Esophagus muscularis mucosa (tissue), 4 donors: ENCODE measurements at regions not wholly inside any gene's neighbourhood (a gene's known extent, or its start where the extent isn't known, plus 50 kb on each side); places are given as distances from the start of the nearest gene placed in this dataset.
A peak's percentile ranks its signal among the peaks of the same experiment; 100 is the strongest.

Experiments
- DNase-seq: peaks from one replicate; pipeline ENCODE4 v3.0.0-alpha.2; 2017; ENCODE audit errors: extremely low spot score
- H3K27ac ChIP-seq, 4 donors: fragments of 200-600 bp; sonication (generic); replicated peaks in 1 of 4; 1 replicate in 3 of 4; 2 replicates in 1 of 4; pipeline ENCODE4 v1.5.1; 2016 to 2019; ENCODE audit warnings: mild to moderate bottlenecking in 1 of 4
- H3K27me3 ChIP-seq, 4 donors: fragments of 200-600 bp; sonication (generic); one replicate each; pipeline versions ENCODE4 v1.5.1 to v1.6.0; 2016 to 2019
- H3K36me3 ChIP-seq, 4 donors: fragments of 200-600 bp; sonication (generic); one replicate each; pipeline ENCODE4 v1.5.1; 2016 to 2019
- H3K4me1 ChIP-seq, 4 donors: fragments of 200-600 bp; sonication (generic); one replicate each; pipeline ENCODE4 v1.5.1; 2016 to 2019
- H3K4me3 ChIP-seq, 4 donors: fragments of 200-600 bp; sonication (generic); 1 replicate in 2 of 4; 2 replicates in 2 of 4; pipeline ENCODE4 v1.5.1; 2016 to 2019; ENCODE audit warnings: mild to moderate bottlenecking in 4 of 4, moderate library complexity in 1 of 4
- H3K9me3 ChIP-seq, 4 donors: fragments of 200-600 bp; sonication (generic); 1 replicate in 3 of 4; 2 replicates in 1 of 4; pipeline ENCODE4 v1.5.1; 2016 to 2019
- EP300 ChIP-seq: sonication (generic); formaldehyde crosslinking; IDR thresholded peaks from one replicate; pipeline ENCODE4 v1.6.1; 2017; ENCODE audit warnings: antibody characterized with exemption
- POLR2A ChIP-seq: fragments of 450-650 bp; IDR thresholded peaks from one replicate; pipeline ENCODE4 v1.6.1; 2017; ENCODE audit warnings: antibody characterized with exemption, moderate library complexity, mild to moderate bottlenecking, low read depth
- POLR2AphosphoS5 ChIP-seq, 2 donors: sonication (generic); formaldehyde crosslinking; IDR thresholded peaks; one replicate each; pipeline ENCODE4 v1.6.1; 2017; ENCODE audit warnings: antibody characterized with exemption in 2 of 2
- WGBS: methylation state at CpG from one replicate; pipeline ENCODE4 v1.1.5; 2018; 5-methylcytosine and 5-hydroxymethylcytosine counted together
- intact Hi-C: fragments of 100-400 bp; cut with DNase I; formaldehyde crosslinking; loops from one replicate; pipeline ENCODE4 v1.15.1; 2023
- TF ChIP-seq, protein P1 (sequence below), 3 experiments: fragments of 200-600 bp in 2 of 3; fragments of 450-650 bp in 1 of 3; sonication (generic) in 2 of 3; IDR thresholded peaks; one replicate each; pipeline ENCODE4 v1.5.1; 2017 to 2019; ENCODE audit warnings: antibody characterized with exemption in 3 of 3, mild to moderate bottlenecking in 2 of 3, moderate library complexity in 1 of 3

DNA sequence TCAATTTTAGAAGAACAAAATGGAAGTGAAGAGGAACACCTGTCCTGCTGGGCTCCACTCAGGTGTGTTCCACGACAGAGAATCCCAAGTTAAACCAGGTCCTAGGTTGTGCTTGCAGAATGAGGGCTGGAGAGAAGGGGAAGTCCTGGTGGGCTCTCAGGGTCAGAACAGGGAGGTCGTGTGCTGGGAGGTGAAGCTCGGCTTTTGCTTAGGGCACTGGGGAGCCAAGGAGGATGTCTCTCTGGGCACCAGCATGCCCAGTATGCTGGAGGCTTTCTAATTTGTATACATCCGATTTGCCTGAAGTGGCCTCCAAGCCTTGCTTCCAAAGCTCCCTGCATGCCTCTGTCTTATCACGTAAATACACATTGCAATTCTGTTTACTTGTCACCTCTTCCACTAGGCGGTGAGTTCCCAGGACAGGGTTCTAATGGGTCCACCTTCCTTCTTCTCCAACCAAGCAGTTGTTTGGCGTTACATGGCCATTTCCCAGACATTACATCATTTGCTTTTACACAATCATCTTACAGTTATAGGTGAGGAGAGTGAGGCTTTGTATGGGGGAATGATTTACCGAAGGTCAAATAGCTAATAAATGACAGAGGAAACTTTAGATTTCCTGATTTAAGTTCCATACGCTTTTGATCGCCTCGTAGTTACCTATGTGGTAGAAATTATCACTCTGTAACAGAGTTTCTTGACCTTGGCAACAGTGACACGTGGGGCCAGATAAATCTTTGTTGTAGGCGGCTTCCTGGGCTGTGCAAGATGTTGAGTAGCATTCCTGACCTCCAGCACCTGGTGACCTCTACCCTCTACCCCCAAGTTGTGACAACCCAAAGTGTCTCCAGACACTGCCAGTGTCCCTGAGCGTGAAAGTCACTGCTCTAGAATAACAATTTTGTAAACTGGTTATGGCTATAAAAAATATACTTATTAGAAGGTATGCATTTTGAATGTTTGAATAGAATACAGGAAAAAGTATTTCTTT lies 901.5 kb downstream of the TBC1D22A start:
- DNase-seq, result peak; percentile 81
- no peaks in the 10 kb centered on the region for H3K36me3 ChIP-seq
- 78% methylated on average over 14 of the region's 14 CpGs for WGBS
- no peaks in the 10 kb centered on the region for H3K4me1 ChIP-seq
- no peak overlapping the region for H3K4me3 ChIP-seq
- intact Hi-C loops, result no loop called here
- H3K27ac ChIP-seq, result no peak overlapping the region
- peaks cover 0 to 4% (median 0%) of the 10 kb centered on the region in 4 donors for H3K27me3 ChIP-seq
- TF ChIP-seq, protein P1, sequence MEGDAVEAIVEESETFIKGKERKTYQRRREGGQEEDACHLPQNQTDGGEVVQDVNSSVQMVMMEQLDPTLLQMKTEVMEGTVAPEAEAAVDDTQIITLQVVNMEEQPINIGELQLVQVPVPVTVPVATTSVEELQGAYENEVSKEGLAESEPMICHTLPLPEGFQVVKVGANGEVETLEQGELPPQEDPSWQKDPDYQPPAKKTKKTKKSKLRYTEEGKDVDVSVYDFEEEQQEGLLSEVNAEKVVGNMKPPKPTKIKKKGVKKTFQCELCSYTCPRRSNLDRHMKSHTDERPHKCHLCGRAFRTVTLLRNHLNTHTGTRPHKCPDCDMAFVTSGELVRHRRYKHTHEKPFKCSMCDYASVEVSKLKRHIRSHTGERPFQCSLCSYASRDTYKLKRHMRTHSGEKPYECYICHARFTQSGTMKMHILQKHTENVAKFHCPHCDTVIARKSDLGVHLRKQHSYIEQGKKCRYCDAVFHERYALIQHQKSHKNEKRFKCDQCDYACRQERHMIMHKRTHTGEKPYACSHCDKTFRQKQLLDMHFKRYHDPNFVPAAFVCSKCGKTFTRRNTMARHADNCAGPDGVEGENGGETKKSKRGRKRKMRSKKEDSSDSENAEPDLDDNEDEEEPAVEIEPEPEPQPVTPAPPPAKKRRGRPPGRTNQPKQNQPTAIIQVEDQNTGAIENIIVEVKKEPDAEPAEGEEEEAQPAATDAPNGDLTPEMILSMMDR (IDR thresholded peaks at IDR 0.05), result no peak
- TF ChIP-seq EP300 (no peak), POLR2AphosphoS5 (IDR thresholded peaks at IDR 0.05) (no peak), POLR2A (no peak)
- peaks cover 0 to 13% (median 6%) of the 10 kb centered on the region in 4 donors for H3K9me3 ChIP-seq

DNA sequence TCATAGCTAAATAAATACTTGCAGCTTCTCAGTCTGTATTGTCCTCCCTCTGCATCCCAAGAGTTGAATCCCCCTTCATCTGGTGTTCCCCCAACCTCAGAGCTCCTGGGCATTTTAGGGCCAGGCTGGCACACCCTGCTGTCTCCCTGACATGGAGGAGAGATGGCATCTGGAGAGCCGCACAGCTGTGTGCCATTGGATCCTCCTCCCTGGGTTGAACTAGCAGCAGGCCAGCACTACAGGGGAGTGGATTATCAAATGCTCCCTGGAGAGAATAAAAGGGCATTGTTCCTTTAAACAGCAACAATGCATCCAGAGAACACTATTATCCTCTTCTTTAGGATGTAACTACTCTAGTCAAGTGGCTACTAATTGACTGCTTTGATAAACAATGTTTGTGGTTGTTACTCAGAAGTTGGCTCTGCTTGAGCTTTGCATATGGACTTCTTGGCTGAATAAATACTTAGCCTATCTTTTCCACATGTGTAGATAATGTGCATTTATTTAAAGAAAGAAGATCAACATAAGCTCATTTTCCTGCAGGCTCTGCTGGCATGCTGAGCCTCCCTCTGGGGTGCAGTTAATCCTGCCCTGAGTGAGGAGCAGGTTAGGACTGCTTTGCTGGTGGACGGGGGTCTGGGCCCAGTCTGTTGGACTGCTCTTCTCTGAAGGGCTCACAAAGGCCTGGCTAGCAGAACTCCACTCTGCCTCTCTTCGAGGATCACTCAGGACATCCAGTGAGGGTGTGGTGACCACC lies 897.2 kb downstream of the TBC1D22A start:
- intact Hi-C loops, result no loop called here
- H3K9me3 ChIP-seq, result peaks cover 0 to 13% (median 6%) of the 10 kb centered on the region in 4 donors
- TF ChIP-seq EP300 (no peak), POLR2A (no peak), POLR2AphosphoS5 (IDR thresholded peaks at IDR 0.05) (no peak)
- TF ChIP-seq, protein P1 (IDR thresholded peaks at IDR 0.05), result no peak
- DNase-seq, result peak; percentile 83
- no peak overlapping the region for H3K27ac ChIP-seq
- H3K4me3 ChIP-seq, result no peak overlapping the region
- peaks cover 0 to 4% (median 0%) of the 10 kb centered on the region in 4 donors for H3K27me3 ChIP-seq
- peaks cover 0 to 18% (median 4%) of the 10 kb centered on the region in 4 donors for H3K4me1 ChIP-seq
- WGBS, result 54% methylated on average over 3 of the region's 3 CpGs
- H3K36me3 ChIP-seq, result no peaks in the 10 kb centered on the region

DNA sequence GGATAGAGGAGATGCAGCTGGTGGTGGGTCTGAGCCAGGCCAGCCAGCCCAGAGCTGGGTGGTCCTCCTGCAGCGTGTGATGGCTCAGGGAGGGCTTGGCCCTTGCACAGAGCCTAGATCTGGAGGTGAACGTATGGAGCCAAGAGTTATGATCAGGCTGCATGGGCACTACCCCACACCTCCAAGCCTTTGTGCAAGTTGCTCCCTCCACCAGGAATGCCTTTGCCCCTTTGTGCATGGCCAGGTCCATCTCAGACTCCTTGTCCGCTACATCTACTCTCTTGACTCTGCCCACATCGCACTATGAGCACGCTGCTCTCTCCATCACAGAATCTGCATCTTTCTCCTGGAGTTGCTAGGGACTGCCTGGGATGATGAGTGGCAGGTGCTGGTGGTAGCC lies 895.7 kb downstream of the TBC1D22A start:
- WGBS, result 89% methylated on average over 5 of the region's 5 CpGs
- peaks cover 0 to 7% (median 6%) of the 10 kb centered on the region in 4 donors for H3K9me3 ChIP-seq
- H3K4me1 ChIP-seq, result peaks cover 0 to 19% (median 4%) of the 10 kb centered on the region in 4 donors
- no peaks in the 10 kb centered on the region for H3K36me3 ChIP-seq
- H3K4me3 ChIP-seq, result no peak overlapping the region
- H3K27ac ChIP-seq, result no peak overlapping the region
- intact Hi-C loops, result no loop called here
- TF ChIP-seq POLR2A (no peak), EP300 (no peak), POLR2AphosphoS5 (IDR thresholded peaks at IDR 0.05) (no peak)
- TF ChIP-seq, protein P1 (IDR thresholded peaks at IDR 0.05), result no peak
- peak; percentile 82 for DNase-seq
- H3K27me3 ChIP-seq, result no peaks in the 10 kb centered on the region

DNA sequence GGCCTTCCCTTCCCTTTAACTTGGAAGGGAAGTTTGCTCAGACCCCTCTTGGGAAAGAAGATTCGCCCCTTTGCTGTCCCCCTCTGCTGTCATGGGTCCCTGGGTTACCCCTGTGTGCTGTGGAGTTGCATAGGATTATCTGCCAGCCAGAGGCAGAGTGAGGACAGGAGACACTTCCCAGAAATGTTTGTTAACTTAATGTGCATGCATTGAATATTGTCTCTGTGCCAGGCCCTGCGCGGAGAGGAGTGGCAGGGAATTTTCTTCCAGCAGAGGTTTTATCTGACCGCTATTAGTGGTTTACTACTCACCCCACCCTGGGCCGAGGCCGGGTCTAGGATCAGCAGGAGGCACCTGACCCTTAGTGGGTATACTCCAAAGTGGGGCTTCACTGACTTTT lies 894.8 kb downstream of the TBC1D22A start:
- peaks cover 0 to 19% (median 4%) of the 10 kb centered on the region in 4 donors for H3K4me1 ChIP-seq
- no peak overlapping the region for H3K27ac ChIP-seq
- whole genome bisulfite sequencing, result 64% methylated on average over 6 of the region's 6 CpGs
- no peaks in the 10 kb centered on the region for H3K9me3 ChIP-seq
- peak; percentile 90 for DNase-seq
- H3K36me3 ChIP-seq, result no peaks in the 10 kb centered on the region
- intact Hi-C loops, result no loop called here
- no peaks in the 10 kb centered on the region for H3K27me3 ChIP-seq
- no peak overlapping the region for H3K4me3 ChIP-seq
- no peak for TF ChIP-seq POLR2AphosphoS5 (IDR thresholded peaks at IDR 0.05)
- no peak for TF ChIP-seq EP300
- TF ChIP-seq POLR2A, result no peak
- TF ChIP-seq, protein P1 (IDR thresholded peaks at IDR 0.05), result no peak
